Keratinocyte (primary cell): ENCODE measurements at regions not wholly inside any gene's neighbourhood (a gene's known extent, or its start where the extent isn't known, plus 50 kb on each side); places are given as distances from the start of the nearest gene placed in this dataset.

Source experiments
- DNase-seq: peaks from one replicate; pipeline ENCODE4 v3.0.0-alpha.2; 2011; ENCODE audit warnings: low read depth, missing footprints, low spot score
- FAIRE-seq: peaks from 2 replicates; lab custom pipeline; 2011; peaks lifted over from hg19 to GRCh38; lab: Jason Lieb, UNC
- H2AFZ ChIP-seq: 2 replicates; pipeline ENCODE4 v1.6.0; 2012; ENCODE audit warnings: low read length, control low read depth, inconsistent platforms; ENCODE audit not compliant: control insufficient read depth
- H3K27ac ChIP-seq: 2 replicates; pipeline ENCODE4 v1.5.1; 2011; ENCODE audit warnings: low read length; ENCODE audit not compliant: control insufficient read depth, insufficient read depth
- H3K27me3 ChIP-seq: 3 replicates; pipeline ENCODE4 v1.6.0; 2011; ENCODE audit warnings: low read length; ENCODE audit not compliant: control insufficient read depth, insufficient read depth; ENCODE audit errors: extremely low read depth
- H3K36me3 ChIP-seq, 2 experiments: 2 replicates in 1 of 2; 3 replicates in 1 of 2; pipeline ENCODE4 v1.5.1; 2011; ENCODE audit warnings: low read length in 2 of 2, mild to moderate bottlenecking in 1 of 2; ENCODE audit not compliant: control insufficient read depth in 2 of 2, insufficient read depth in 2 of 2; ENCODE audit errors: extremely low read depth in 1 of 2
- H3K4me1 ChIP-seq: 3 replicates; pipeline ENCODE4 v1.5.1; 2011; ENCODE audit warnings: low read length; ENCODE audit not compliant: control insufficient read depth, insufficient read depth; ENCODE audit errors: extremely low read depth
- H3K4me2 ChIP-seq: 3 replicates; pipeline ENCODE4 v1.6.0; 2011; ENCODE audit warnings: low read depth, low read length; ENCODE audit not compliant: control insufficient read depth, insufficient read depth; ENCODE audit errors: extremely low read depth
- H3K4me3 ChIP-seq, 3 experiments: fragments of 200-600 bp in 1 of 3; sonication (generic) in 1 of 3; 2 replicates in 2 of 3; 3 replicates in 1 of 3; pipeline ENCODE4 v1.5.1; 2011 to 2016; ENCODE audit warnings: low read length in 3 of 3, mild to moderate bottlenecking in 3 of 3, control low read depth in 2 of 3, inconsistent platforms in 1 of 3, low read depth in 1 of 3, mixed read lengths in 1 of 3, mixed run types in 1 of 3, moderate library complexity in 1 of 3; ENCODE audit not compliant: control insufficient read depth in 2 of 3, insufficient read depth in 2 of 3; ENCODE audit errors: extremely low read depth in 1 of 3
- H3K79me2 ChIP-seq: 2 replicates; pipeline ENCODE4 v1.6.0; 2012; ENCODE audit warnings: low read length; ENCODE audit not compliant: control insufficient read depth, insufficient read depth
- H3K9ac ChIP-seq: 3 replicates; pipeline ENCODE4 v1.6.0; 2011; ENCODE audit warnings: low read length; ENCODE audit not compliant: control insufficient read depth, insufficient read depth; ENCODE audit errors: extremely low read depth
- H3K9me1 ChIP-seq: 3 replicates; pipeline ENCODE4 v1.6.0; 2011; ENCODE audit warnings: low read length; ENCODE audit not compliant: control insufficient read depth, insufficient read depth; ENCODE audit errors: extremely low read depth
- H3K9me3 ChIP-seq: 2 replicates; pipeline ENCODE4 v1.5.1; 2012; ENCODE audit warnings: low read depth, low read length; ENCODE audit not compliant: control insufficient read depth
- H4K20me1 ChIP-seq: 3 replicates; pipeline ENCODE4 v1.6.0; 2011; ENCODE audit warnings: low read length; ENCODE audit not compliant: control insufficient read depth, insufficient read depth; ENCODE audit errors: extremely low read depth
- CTCF ChIP-seq, 3 experiments: IDR thresholded peaks in 1 of 3; conservative IDR thresholded peaks in 1 of 3; optimal IDR thresholded peaks in 1 of 3; 2 replicates in 2 of 3; 3 replicates in 1 of 3; pipeline versions ENCODE3 to v1.5.1; 2011; ENCODE audit warnings: low read length in 3 of 3, mild to moderate bottlenecking in 3 of 3, moderate library complexity in 2 of 3, control low read depth in 1 of 3, inconsistent platforms in 1 of 3; ENCODE audit not compliant: insufficient read depth in 2 of 3; ENCODE audit errors: extremely low read depth in 1 of 3
- EZH2 ChIP-seq: IDR thresholded peaks from one replicate; pipeline ENCODE4 v1.6.1; 2012; ENCODE audit warnings: inconsistent platforms, mild to moderate bottlenecking, low read length, moderate library complexity
- dilution Hi-C: fragments of 300-500 bp; cut with MboI; formaldehyde crosslinking; loops from one replicate; pipeline ENCODE4 v1.7.0; 2020; ENCODE audit warnings: low sequenced_read_pairs; ENCODE audit not compliant: extremely low pct_ligation_motif_present

GRCh38 chr15:59817834-59818233 lies 128.7 kb upstream of the BNIP2 start:
- no peak overlapping the region for H3K4me2 ChIP-seq
- H3K27ac ChIP-seq = no peak overlapping the region
- FAIRE-seq (no peak), DNase-seq (no peak)
- H4K20me1 ChIP-seq = no peaks in the 10 kb centered on the region
- no peak overlapping the region for H3K9ac ChIP-seq
- H3K9me1 ChIP-seq = no peaks in the 10 kb centered on the region
- TF ChIP-seq EZH2 (no peak), CTCF (optimal IDR thresholded peaks at IDR 0.05 in 1 of 3, IDR thresholded peaks at IDR 0.05 in 1 of 3, conservative IDR thresholded peaks at IDR 0.05 in 1 of 3; ENCODE audit: extremely low read depth in 1 of 3, insufficient read depth in 2 of 3, low read length in 3 of 3) (no peak)
- no peaks in the 10 kb centered on the region for H3K36me3 ChIP-seq
- H3K9me3 ChIP-seq = no peaks in the 10 kb centered on the region
- H3K4me1 ChIP-seq = no peaks in the 10 kb centered on the region
- H3K79me2 ChIP-seq = no peaks in the 10 kb centered on the region
- H3K27me3 ChIP-seq = no peaks in the 10 kb centered on the region
- H2AFZ ChIP-seq = no peak overlapping the region
- dilution Hi-C loops = no loop called here
- H3K4me3 ChIP-seq = no peak overlapping the region

GRCh38 chr15:59817053-59817452 lies 127.9 kb upstream of the BNIP2 start:
- Histone ChIP-seq H2AFZ (no peak overlapping the region), H3K9me1 (no peaks in the 10 kb centered on the region), H3K4me1 (no peaks in the 10 kb centered on the region), H3K79me2 (no peaks in the 10 kb centered on the region), H3K4me3 (no peak overlapping the region), H3K9ac (no peak overlapping the region), H3K4me2 (no peak overlapping the region), H4K20me1 (no peaks in the 10 kb centered on the region), H3K27me3 (no peaks in the 10 kb centered on the region), H3K36me3 (no peaks in the 10 kb centered on the region), H3K27ac (no peak overlapping the region), H3K9me3 (no peaks in the 10 kb centered on the region)
- DNase-seq (no peak), FAIRE-seq (no peak)
- dilution Hi-C loops = no loop called here
- TF ChIP-seq EZH2 (no peak), CTCF (optimal IDR thresholded peaks at IDR 0.05 in 1 of 3, IDR thresholded peaks at IDR 0.05 in 1 of 3, conservative IDR thresholded peaks at IDR 0.05 in 1 of 3; ENCODE audit: extremely low read depth in 1 of 3, insufficient read depth in 2 of 3, low read length in 3 of 3) (no peak)
